NT2/D1 (cell line): ENCODE measurements at regions not wholly inside any gene's neighbourhood (a gene's known extent, or its start where the extent isn't known, plus 50 kb on each side); places are given as distances from the start of the nearest gene placed in this dataset.

Experiments used
- SUZ12 ChIP-seq: IDR thresholded peaks from 2 replicates; pipeline ENCODE4 v1.6.1; 2011; ENCODE audit not compliant: insufficient read length, insufficient read depth; ENCODE audit errors: extremely low read depth
- YY1 ChIP-seq: IDR thresholded peaks from 2 replicates; pipeline ENCODE4 v1.6.1; 2011; ENCODE audit not compliant: insufficient read length, insufficient read depth

DNA sequence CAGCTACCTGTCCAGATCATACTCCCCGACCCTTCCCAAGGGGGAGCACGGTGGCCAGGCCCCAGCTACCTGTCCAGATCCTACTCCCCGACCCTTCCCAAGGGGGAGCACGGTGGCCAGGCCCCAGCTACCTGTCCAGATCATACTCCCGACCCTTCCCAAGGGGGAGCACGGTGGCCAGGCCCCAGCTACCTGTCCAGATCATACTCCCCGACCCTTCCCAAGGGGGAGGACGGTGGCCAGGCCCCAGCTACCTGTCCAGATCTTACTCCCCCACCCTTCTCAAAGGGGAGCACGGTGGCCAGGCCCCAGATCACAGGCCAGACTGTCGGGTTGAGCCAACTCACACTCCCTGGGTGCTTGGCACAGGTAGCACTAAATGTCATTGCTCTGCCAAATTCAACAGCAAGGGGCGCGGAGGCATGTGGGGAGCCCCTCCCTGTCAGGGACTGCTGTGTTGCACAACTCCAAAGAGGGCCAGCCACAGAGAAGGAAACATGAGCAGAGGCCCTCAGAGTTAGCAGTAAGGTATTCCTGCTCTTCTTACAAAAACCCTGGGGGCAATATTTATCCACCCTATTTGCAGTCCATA lies 136.9 kb downstream of the OLFM1 start:
- TF ChIP-seq YY1 (no peak), SUZ12 (no peak)
